ENCODE measurements at regions not wholly inside any gene's neighbourhood (a gene's known extent, or its start where the extent isn't known, plus 50 kb on each side); places are given as distances from the start of the nearest gene placed in this dataset.

GRCh38 chr9:92242260-92243136 lies 51.0 kb downstream of the IARS1 start:
- DNase-seq (ENCODE audit: low read depth): no peak
- no peak overlapping the region for H3K4me3 ChIP-seq (ENCODE audit: low read depth, low read length)
- TF ChIP-seq POLR2A (IDR thresholded peaks at IDR 0.05; ENCODE audit: extremely low read depth, insufficient read length): no peak
- TF ChIP-seq MAX (IDR thresholded peaks at IDR 0.05; ENCODE audit: low read depth, low read length): no peak
- no peak for TF ChIP-seq MYC (IDR thresholded peaks at IDR 0.05; ENCODE audit: low read depth, low read length)
- no peak for TF ChIP-seq CTCF (IDR thresholded peaks at IDR 0.05; ENCODE audit: low read depth, low read length)

- no peak overlapping the region for H3K4me3 ChIP-seq (ENCODE audit: low read depth, low read length)
- no peak for DNase-seq (ENCODE audit: low read depth)
- TF ChIP-seq MAX (IDR thresholded peaks at IDR 0.05; ENCODE audit: low read depth, low read length) (no peak), CTCF (IDR thresholded peaks at IDR 0.05; ENCODE audit: low read depth, low read length) (no peak), POLR2A (IDR thresholded peaks at IDR 0.05; ENCODE audit: extremely low read depth, insufficient read length) (no peak), MYC (IDR thresholded peaks at IDR 0.05; ENCODE audit: low read depth, low read length) (no peak)
Measured at GRCh38 chr9:92236915-92237314, 56.6 kb downstream of the IARS1 start.

GRCh38 chr9:92236465-92236864 lies 57.0 kb downstream of the IARS1 start:
- no peak for DNase-seq (ENCODE audit: low read depth)
- no peak overlapping the region for H3K4me3 ChIP-seq (ENCODE audit: low read depth, low read length)
- TF ChIP-seq MAX (IDR thresholded peaks at IDR 0.05; ENCODE audit: low read depth, low read length) (no peak), MYC (IDR thresholded peaks at IDR 0.05; ENCODE audit: low read depth, low read length) (no peak), POLR2A (IDR thresholded peaks at IDR 0.05; ENCODE audit: extremely low read depth, insufficient read length) (no peak), CTCF (IDR thresholded peaks at IDR 0.05; ENCODE audit: low read depth, low read length) (no peak)

GRCh38 chr9:92234514-92234913 lies 59.0 kb downstream of the IARS1 start:
- no peak overlapping the region for H3K4me3 ChIP-seq (ENCODE audit: low read depth, low read length)
- no peak for DNase-seq (ENCODE audit: low read depth)
- no peak for TF ChIP-seq MYC (IDR thresholded peaks at IDR 0.05; ENCODE audit: low read depth, low read length)
- TF ChIP-seq POLR2A (IDR thresholded peaks at IDR 0.05; ENCODE audit: extremely low read depth, insufficient read length): no peak
- no peak for TF ChIP-seq MAX (IDR thresholded peaks at IDR 0.05; ENCODE audit: low read depth, low read length)
- TF ChIP-seq CTCF (IDR thresholded peaks at IDR 0.05; ENCODE audit: low read depth, low read length): no peak

GRCh38 chr9:92232190-92232589 lies 61.3 kb downstream of the IARS1 start:
- no peak overlapping the region for H3K4me3 ChIP-seq (ENCODE audit: low read depth, low read length)
- TF ChIP-seq MYC (IDR thresholded peaks at IDR 0.05; ENCODE audit: low read depth, low read length): no peak
- TF ChIP-seq POLR2A (IDR thresholded peaks at IDR 0.05; ENCODE audit: extremely low read depth, insufficient read length): no peak
- no peak for TF ChIP-seq CTCF (IDR thresholded peaks at IDR 0.05; ENCODE audit: low read depth, low read length)
- TF ChIP-seq MAX (IDR thresholded peaks at IDR 0.05; ENCODE audit: low read depth, low read length): no peak
- no peak for DNase-seq (ENCODE audit: low read depth)
